B cell (primary cell): ENCODE measurements at regions not wholly inside any gene's neighbourhood (a gene's known extent, or its start where the extent isn't known, plus 50 kb on each side); places are given as distances from the start of the nearest gene placed in this dataset.

Experiments
- EZH2 ChIP-seq: IDR thresholded peaks from 2 replicates; pipeline ENCODE4 v1.6.1; 2012; ENCODE audit warnings: borderline replicate concordance, low read depth, mild to moderate bottlenecking, moderate library complexity, low read length; ENCODE audit not compliant: insufficient read depth, poor library complexity, severe bottlenecking
- TF ChIP-seq, protein P1 (sequence below): fragments of 200-600 bp; IDR thresholded peaks from one replicate; pipeline ENCODE4 v1.8.0; 2022; ENCODE audit warnings: antibody characterized with exemption, mild to moderate bottlenecking

GRCh38 chr6:170198298-170198697 is 92.6 kb downstream of the DLL1 start:
- TF ChIP-seq, protein P1, sequence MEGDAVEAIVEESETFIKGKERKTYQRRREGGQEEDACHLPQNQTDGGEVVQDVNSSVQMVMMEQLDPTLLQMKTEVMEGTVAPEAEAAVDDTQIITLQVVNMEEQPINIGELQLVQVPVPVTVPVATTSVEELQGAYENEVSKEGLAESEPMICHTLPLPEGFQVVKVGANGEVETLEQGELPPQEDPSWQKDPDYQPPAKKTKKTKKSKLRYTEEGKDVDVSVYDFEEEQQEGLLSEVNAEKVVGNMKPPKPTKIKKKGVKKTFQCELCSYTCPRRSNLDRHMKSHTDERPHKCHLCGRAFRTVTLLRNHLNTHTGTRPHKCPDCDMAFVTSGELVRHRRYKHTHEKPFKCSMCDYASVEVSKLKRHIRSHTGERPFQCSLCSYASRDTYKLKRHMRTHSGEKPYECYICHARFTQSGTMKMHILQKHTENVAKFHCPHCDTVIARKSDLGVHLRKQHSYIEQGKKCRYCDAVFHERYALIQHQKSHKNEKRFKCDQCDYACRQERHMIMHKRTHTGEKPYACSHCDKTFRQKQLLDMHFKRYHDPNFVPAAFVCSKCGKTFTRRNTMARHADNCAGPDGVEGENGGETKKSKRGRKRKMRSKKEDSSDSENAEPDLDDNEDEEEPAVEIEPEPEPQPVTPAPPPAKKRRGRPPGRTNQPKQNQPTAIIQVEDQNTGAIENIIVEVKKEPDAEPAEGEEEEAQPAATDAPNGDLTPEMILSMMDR: no peak
- no peak for TF ChIP-seq EZH2
